ENCODE measurements at regions not wholly inside any gene's neighbourhood (a gene's known extent, or its start where the extent isn't known, plus 50 kb on each side); places are given as distances from the start of the nearest gene placed in this dataset.

GRCh38 chr5:125162714-125163113 lies 416.3 kb upstream of the ZNF608 start:
- no peak for DNase-seq (ENCODE audit: low spot score)
- no peak overlapping the region for H3K4me3 ChIP-seq (ENCODE audit: low read depth, low read length, poor library complexity, severe bottlenecking)
- ChIA-PET CTCF (ENCODE audit: unreplicated experiment) (no interaction called here), POLR2A (interaction anchor here (0.6 to 0.9 kb wide), 3 partner anchors 37 to 389 kb away, joined by 3 to 4 read pairs (median 4); no protein-coding TSS in a partner anchor)
- no TSS peak for BruUV-seq (replicated peaks)
- intact Hi-C loops (cut with micrococcal nuclease; ENCODE audit: unreplicated experiment), result no loop called here
- no peaks in the 10 kb centered on the region for H3K79me2 ChIP-seq (ENCODE audit: insufficient read depth, low read depth, low read length)
- no peak for TF ChIP-seq EZH2phosphoT487 (IDR thresholded peaks at IDR 0.05; ENCODE audit: borderline replicate concordance, low read depth, low read length)
- H3K27ac ChIP-seq (ENCODE audit: low read depth, low read length, poor library complexity, severe bottlenecking), result no peak overlapping the region
- no peak overlapping the region for H2AFZ ChIP-seq (ENCODE audit: low read length)
- no peak overlapping the region for H3K4me2 ChIP-seq (ENCODE audit: low read length)
- no peaks in the 10 kb centered on the region for H3K9me3 ChIP-seq (ENCODE audit: low read length)
- H4K20me1 ChIP-seq (ENCODE audit: insufficient read depth, low read length), result no peaks in the 10 kb centered on the region
- H3K4me1 ChIP-seq (ENCODE audit: insufficient read depth, low read length, poor library complexity, severe bottlenecking), result no peaks in the 10 kb centered on the region
- no peaks in the 10 kb centered on the region for H3K36me3 ChIP-seq (ENCODE audit: insufficient read depth, low read length)
- no peaks in the 10 kb centered on the region for H3K9me2 ChIP-seq (ENCODE audit: insufficient read depth, low read length)

- no peak overlapping the region for H3K4me2 ChIP-seq (ENCODE audit: low read length)
- no peaks in the 10 kb centered on the region for H3K4me1 ChIP-seq (ENCODE audit: insufficient read depth, low read length, poor library complexity, severe bottlenecking)
- H3K4me3 ChIP-seq (ENCODE audit: low read depth, low read length, poor library complexity, severe bottlenecking), result no peak overlapping the region
- TF ChIP-seq EZH2phosphoT487 (IDR thresholded peaks at IDR 0.05; ENCODE audit: borderline replicate concordance, low read depth, low read length) (no peak), CTCF (conservative IDR thresholded peaks at IDR 0.05; ENCODE audit: low read length) (no peak)
- H3K27ac ChIP-seq (ENCODE audit: low read depth, low read length, poor library complexity, severe bottlenecking), result no peak overlapping the region
- ChIA-PET POLR2A (interaction anchor here (4.4 kb wide), 1 partner anchor 12 kb away, joined by 16 read pairs; no protein-coding TSS in a partner anchor), CTCF (ENCODE audit: unreplicated experiment) (no interaction called here)
- BruUV-seq (replicated peaks), result no TSS peak
- no peaks in the 10 kb centered on the region for H3K9me3 ChIP-seq (ENCODE audit: low read length)
- intact Hi-C loops (cut with micrococcal nuclease; ENCODE audit: unreplicated experiment), result no loop called here
- no peaks in the 10 kb centered on the region for H3K36me3 ChIP-seq (ENCODE audit: insufficient read depth, low read length)
- no peak for DNase-seq (ENCODE audit: low spot score)
- H3K9me2 ChIP-seq (ENCODE audit: insufficient read depth, low read length), result no peaks in the 10 kb centered on the region
- no peak overlapping the region for H2AFZ ChIP-seq (ENCODE audit: low read length)
- H4K20me1 ChIP-seq (ENCODE audit: insufficient read depth, low read length), result no peaks in the 10 kb centered on the region
- H3K79me2 ChIP-seq (ENCODE audit: insufficient read depth, low read depth, low read length), result no peaks in the 10 kb centered on the region
These were observed 423.0 kb upstream of the ZNF608 start for GRCh38 chr5:125169396-125169795.

- TF ChIP-seq CTCF (conservative IDR thresholded peaks at IDR 0.05; ENCODE audit: low read length), result no peak
- TF ChIP-seq EZH2phosphoT487 (IDR thresholded peaks at IDR 0.05; ENCODE audit: borderline replicate concordance, low read depth, low read length), result no peak
- no peak for DNase-seq (ENCODE audit: low spot score)
- H3K9me2 ChIP-seq (ENCODE audit: insufficient read depth, low read length), result no peaks in the 10 kb centered on the region
- H3K9me3 ChIP-seq (ENCODE audit: low read length), result no peaks in the 10 kb centered on the region
- H3K4me3 ChIP-seq (ENCODE audit: low read depth, low read length, poor library complexity, severe bottlenecking), result no peak overlapping the region
- H2AFZ ChIP-seq (ENCODE audit: low read length), result no peak overlapping the region
- CTCF ChIA-PET (ENCODE audit: unreplicated experiment), result interaction anchor here (1.4 kb wide), 1 partner anchor 9 kb away, joined by 4 read pairs; no protein-coding TSS in a partner anchor
- H3K27ac ChIP-seq (ENCODE audit: low read depth, low read length, poor library complexity, severe bottlenecking), result no peak overlapping the region
- no peaks in the 10 kb centered on the region for H4K20me1 ChIP-seq (ENCODE audit: insufficient read depth, low read length)
- intact Hi-C loops (cut with micrococcal nuclease; ENCODE audit: unreplicated experiment), result no loop called here
- no peaks in the 10 kb centered on the region for H3K4me1 ChIP-seq (ENCODE audit: insufficient read depth, low read length, poor library complexity, severe bottlenecking)
- H3K4me2 ChIP-seq (ENCODE audit: low read length), result no peak overlapping the region
- H3K36me3 ChIP-seq (ENCODE audit: insufficient read depth, low read length), result no peaks in the 10 kb centered on the region
- BruUV-seq (replicated peaks), result no TSS peak
- H3K79me2 ChIP-seq (ENCODE audit: insufficient read depth, low read depth, low read length), result no peaks in the 10 kb centered on the region
- POLR2A ChIA-PET, result interaction anchor here (0.6 to 4.4 kb wide), 7 partner anchors 10 to 436 kb away, joined by 3 to 16 read pairs (median 3); no protein-coding TSS in a partner anchor
These were observed 425.2 kb upstream of the ZNF608 start for GRCh38 chr5:125171641-125172040.
